ENCODE measurements at regions not wholly inside any gene's neighbourhood (a gene's known extent, or its start where the extent isn't known, plus 50 kb on each side); places are given as distances from the start of the nearest gene placed in this dataset.

DNA sequence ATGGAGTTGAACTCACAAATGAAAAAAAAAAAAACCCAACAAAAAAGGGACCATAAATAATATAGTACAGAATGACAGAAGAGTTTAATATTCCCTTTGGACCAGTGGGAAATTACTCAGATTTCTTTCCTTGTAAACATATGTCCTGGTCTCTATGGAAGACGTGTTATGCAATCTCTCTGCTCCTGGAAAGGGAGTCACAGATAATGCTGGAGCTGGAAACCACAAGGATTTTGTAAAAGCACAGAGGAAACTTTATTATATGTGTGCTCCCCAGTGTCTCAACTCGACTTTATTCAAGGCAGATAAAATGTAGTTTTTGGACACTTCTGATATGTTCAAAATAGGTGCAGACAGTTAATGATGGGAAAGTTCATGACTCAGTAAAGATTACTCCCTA, 88.1 kb upstream of the ZFP64 start:
- Mint-ChIP-seq H3K36me3 (ENCODE audit: low read depth) (no peaks in the 10 kb centered on the region), H3K9me3 (no peaks in the 10 kb centered on the region), H3K27ac (no peak overlapping the region), H3K4me3 (no peak overlapping the region), H3K27me3 (peaks cover 13% of the 10 kb centered on the region), H3K4me1 (no peaks in the 10 kb centered on the region)
- no peak for ATAC-seq (replicated peaks)

DNA sequence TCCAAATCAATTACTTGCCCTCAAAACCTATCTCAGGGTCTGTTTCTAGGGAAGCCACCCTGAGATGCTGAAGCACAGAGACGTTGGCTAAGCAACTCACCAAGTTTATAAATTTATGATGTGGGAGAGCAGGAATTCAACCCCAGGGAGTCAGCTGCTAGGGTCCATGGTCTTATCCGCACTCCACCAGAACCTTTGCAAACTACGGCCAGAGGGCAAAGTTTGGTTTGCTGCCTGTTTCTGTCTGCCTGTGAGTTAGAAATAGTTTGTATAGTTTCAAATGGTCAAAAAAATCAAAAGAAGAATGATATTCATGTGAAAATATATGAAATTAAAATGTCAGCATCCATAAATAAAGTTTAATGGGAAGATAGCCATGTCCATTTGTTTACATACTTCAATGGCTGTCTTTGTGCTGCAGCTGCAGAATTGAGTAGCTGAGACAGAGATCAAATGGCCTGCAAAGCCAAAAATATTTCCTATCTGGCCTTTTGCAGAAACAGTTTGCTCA, 83.7 kb upstream of the ZFP64 start:
- Mint-ChIP-seq H3K27me3 (no peaks in the 10 kb centered on the region), H3K36me3 (ENCODE audit: low read depth) (no peaks in the 10 kb centered on the region), H3K4me3 (no peak overlapping the region), H3K4me1 (no peaks in the 10 kb centered on the region), H3K27ac (no peak overlapping the region), H3K9me3 (no peaks in the 10 kb centered on the region)
- ATAC-seq (replicated peaks): no peak

DNA sequence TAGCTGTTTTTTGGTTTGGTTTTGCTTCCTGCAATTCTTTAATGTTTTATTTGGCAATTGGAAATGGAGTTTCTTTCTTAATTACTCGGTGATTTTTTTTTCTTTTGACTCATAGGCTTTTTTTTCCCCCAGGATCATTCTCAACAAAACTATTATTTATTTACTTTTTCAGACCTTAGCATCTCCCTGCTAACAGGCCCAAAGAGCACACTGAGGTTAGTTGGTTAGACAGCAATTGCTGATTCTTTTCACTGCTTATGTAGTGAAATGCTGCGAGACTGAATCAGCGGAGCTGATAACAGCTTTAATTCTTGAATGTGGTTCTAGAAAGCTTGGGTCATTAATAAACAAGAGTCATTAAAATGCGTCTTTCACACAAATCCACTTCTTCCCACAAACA, 79.1 kb upstream of the ZFP64 start:
- no peaks in the 10 kb centered on the region for H3K9me3 Mint-ChIP-seq
- no peak overlapping the region for H3K4me3 Mint-ChIP-seq
- no peaks in the 10 kb centered on the region for H3K4me1 Mint-ChIP-seq
- H3K27ac Mint-ChIP-seq: no peak overlapping the region
- H3K36me3 Mint-ChIP-seq (ENCODE audit: low read depth): no peaks in the 10 kb centered on the region
- ATAC-seq (replicated peaks): no peak
- peaks cover 3% of the 10 kb centered on the region for H3K27me3 Mint-ChIP-seq

DNA sequence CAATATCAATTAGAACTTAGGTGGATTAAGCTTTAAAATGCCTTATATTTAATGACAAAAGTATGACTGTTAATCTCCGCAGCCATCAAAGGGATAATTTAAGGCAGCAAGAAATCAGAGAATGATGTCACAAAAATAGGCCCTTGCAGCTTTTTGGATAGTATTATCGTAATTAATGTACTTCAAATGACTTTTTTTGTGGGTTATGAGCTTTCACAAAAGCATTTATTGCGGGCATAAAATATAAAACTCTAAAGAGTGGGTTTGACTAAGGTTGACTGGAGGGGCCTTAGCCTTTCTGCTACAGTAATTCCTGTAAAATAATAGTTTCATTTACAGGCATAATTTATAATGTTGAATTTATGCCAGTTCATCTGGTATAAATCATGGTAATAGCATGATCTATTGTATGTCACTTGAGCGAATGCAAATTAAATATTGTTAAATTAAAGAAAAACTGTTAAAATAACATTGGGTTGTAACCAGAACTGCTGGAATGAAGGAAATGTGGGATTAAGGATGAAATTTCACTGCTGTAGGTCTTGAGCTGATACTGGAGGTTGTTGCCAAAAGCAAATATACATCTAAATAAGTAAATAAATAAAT, 78.5 kb upstream of the ZFP64 start:
- no peak for ATAC-seq (replicated peaks)

DNA sequence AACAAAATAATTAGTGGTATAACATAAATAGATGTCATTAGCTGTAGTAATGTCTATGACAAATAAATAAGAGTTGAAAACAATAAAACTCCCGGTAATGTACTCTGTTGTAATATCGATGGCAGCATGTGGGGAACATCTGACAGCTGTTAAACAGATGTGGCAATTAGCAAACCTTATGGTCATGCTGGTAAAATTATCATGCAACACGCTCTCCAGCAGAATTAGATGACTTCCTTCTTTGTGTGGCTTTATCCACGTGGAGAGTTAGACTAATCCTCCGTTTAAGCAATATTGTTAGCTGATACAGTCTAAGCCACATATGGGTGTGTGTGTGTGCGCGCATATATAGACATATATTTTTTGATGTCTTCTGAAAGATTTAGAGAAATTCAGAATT, 77.7 kb upstream of the ZFP64 start:
- H3K27me3 Mint-ChIP-seq: peaks cover 3% of the 10 kb centered on the region
- no peak overlapping the region for H3K27ac Mint-ChIP-seq

More for the DNA sequence above, 78.5 kb upstream of the ZFP64 start:
- H3K36me3 Mint-ChIP-seq (ENCODE audit: low read depth): no peaks in the 10 kb centered on the region
- H3K4me3 Mint-ChIP-seq: no peak overlapping the region
- no peaks in the 10 kb centered on the region for H3K4me1 Mint-ChIP-seq
- H3K27ac Mint-ChIP-seq: no peak overlapping the region
- peaks cover 3% of the 10 kb centered on the region for H3K27me3 Mint-ChIP-seq
- H3K9me3 Mint-ChIP-seq: no peaks in the 10 kb centered on the region

DNA sequence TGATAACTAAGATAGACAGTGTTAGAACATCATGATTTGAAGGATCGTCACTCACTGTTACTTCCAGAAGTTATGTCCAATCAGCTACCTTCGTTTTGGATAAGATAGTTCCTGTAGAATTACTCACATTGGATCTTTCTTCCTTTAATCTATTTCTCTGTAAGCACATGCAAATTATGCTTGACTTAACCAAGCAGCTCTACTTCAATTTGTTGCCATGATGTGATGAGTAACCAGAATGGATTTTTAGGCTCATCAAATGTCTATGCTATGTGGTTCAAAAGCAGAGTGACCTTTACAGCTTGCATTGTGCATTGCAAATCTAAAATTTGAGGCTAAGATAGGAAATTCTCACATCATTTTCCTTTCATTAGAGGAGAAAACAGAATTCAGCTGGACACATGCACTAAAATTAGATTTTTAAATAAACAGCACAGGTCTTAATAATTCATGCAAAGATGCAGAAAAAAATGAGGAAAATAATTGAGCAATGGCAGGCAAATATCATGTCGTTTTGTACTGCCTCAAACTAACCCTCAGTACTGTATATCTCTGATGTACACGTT, 76.7 kb upstream of the ZFP64 start:
- Mint-ChIP-seq H3K4me1 (no peaks in the 10 kb centered on the region), H3K36me3 (ENCODE audit: low read depth) (no peaks in the 10 kb centered on the region), H3K4me3 (no peak overlapping the region), H3K9me3 (no peaks in the 10 kb centered on the region), H3K27ac (no peak overlapping the region), H3K27me3 (peaks cover 5% of the 10 kb centered on the region)
- ATAC-seq (replicated peaks): no peak

More for the DNA sequence above, 77.7 kb upstream of the ZFP64 start:
- H3K36me3 Mint-ChIP-seq (ENCODE audit: low read depth): no peaks in the 10 kb centered on the region
- no peaks in the 10 kb centered on the region for H3K4me1 Mint-ChIP-seq
- H3K4me3 Mint-ChIP-seq: no peak overlapping the region
- H3K9me3 Mint-ChIP-seq: no peaks in the 10 kb centered on the region
- ATAC-seq (replicated peaks): no peak

DNA sequence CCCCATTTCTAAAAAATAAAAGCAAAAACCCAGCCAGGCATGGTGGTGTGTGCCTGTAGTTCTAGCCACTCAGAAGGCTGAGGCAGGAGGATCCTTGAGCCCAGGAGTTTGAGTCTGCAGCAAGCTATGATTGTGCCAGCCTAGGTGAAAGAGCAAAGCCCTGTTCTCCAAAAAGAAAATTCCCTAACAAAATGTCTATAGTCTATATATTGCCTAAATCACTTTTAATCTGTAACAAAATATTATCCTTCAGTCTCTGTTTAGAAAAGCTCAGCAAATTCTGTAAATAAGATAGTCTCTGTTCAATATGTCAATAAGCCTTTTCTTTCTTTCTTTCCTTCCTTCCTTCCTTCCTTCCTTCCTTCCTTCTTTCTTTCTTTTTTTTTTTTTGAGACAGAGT, 75.8 kb upstream of the ZFP64 start:
- ATAC-seq (replicated peaks): no peak
- no peaks in the 10 kb centered on the region for H3K9me3 Mint-ChIP-seq
- H3K27me3 Mint-ChIP-seq: peaks cover 8% of the 10 kb centered on the region
- H3K27ac Mint-ChIP-seq: no peak overlapping the region
- H3K4me3 Mint-ChIP-seq: no peak overlapping the region
- no peaks in the 10 kb centered on the region for H3K4me1 Mint-ChIP-seq
- H3K36me3 Mint-ChIP-seq (ENCODE audit: low read depth): no peaks in the 10 kb centered on the region

DNA sequence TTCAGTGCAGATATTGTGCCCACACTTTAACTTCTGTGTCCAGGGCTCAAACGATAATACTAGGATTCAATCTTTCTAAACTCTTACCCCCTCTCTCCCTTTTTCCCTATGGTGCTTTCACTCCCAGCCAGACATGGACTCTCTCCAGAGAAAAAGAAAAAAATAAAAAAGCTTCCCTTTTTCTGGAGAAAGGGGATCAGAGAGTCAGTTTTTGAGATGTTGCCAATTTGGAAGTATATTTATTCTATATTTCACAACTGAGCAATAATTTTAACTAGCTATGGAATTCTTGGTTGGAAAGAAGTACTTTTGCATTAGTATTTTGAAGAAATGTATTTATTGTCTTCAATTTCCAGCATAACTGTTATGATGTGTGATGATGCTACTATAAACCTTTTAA, 72.2 kb upstream of the ZFP64 start:
- Mint-ChIP-seq H3K36me3 (ENCODE audit: low read depth) (no peaks in the 10 kb centered on the region), H3K4me3 (no peak overlapping the region), H3K27me3 (peaks cover 8% of the 10 kb centered on the region), H3K4me1 (no peaks in the 10 kb centered on the region), H3K9me3 (no peaks in the 10 kb centered on the region), H3K27ac (no peak overlapping the region)
- no peak for ATAC-seq (replicated peaks)

DNA sequence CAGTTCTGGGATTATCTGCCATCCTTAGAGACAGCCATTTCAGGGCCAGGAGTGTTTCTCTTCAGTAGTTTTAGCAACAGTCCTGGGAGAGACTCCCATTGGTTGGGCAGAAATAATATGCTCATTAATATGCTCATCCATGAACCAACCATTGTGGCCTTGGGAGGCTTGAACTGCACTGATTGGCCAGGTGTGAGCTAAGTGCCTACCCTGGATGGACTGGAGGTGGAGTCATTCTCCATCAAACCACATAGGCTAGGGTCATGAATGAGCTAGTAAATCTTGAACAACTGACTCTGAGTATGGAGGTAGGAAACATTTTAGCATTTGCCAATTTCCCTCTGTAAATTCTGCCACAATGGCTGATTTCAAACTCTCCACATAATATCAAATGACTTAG, 70.2 kb upstream of the ZFP64 start:
- Mint-ChIP-seq H3K36me3 (ENCODE audit: low read depth) (no peaks in the 10 kb centered on the region), H3K4me3 (no peak overlapping the region), H3K27me3 (peaks cover 8% of the 10 kb centered on the region), H3K4me1 (no peaks in the 10 kb centered on the region), H3K9me3 (no peaks in the 10 kb centered on the region), H3K27ac (no peak overlapping the region)
- ATAC-seq (replicated peaks): no peak

DNA sequence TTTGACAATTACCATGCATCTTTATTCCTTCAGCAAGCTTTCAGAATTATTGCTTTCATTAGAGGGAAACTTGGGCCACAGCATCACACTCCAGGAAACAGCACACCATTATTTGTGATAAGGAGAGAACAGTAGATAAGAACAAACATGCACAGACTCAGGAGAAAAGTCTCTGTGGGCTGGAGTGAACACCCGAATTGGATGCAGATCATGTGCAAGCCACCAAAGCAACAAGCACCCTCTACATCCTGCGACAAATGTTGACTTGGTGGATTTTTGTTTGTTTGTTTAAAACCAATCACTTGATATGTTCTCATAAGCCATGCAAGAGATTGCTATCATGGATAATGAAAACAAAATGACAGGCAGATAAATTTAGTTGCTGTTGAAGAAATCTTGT, 67.7 kb upstream of the ZFP64 start:
- no peak for ATAC-seq (replicated peaks)
- H3K36me3 Mint-ChIP-seq (ENCODE audit: low read depth): no peaks in the 10 kb centered on the region
- H3K27ac Mint-ChIP-seq: no peak overlapping the region
- no peaks in the 10 kb centered on the region for H3K9me3 Mint-ChIP-seq
- no peaks in the 10 kb centered on the region for H3K4me1 Mint-ChIP-seq
- H3K27me3 Mint-ChIP-seq: peaks cover 10% of the 10 kb centered on the region
- no peak overlapping the region for H3K4me3 Mint-ChIP-seq

DNA sequence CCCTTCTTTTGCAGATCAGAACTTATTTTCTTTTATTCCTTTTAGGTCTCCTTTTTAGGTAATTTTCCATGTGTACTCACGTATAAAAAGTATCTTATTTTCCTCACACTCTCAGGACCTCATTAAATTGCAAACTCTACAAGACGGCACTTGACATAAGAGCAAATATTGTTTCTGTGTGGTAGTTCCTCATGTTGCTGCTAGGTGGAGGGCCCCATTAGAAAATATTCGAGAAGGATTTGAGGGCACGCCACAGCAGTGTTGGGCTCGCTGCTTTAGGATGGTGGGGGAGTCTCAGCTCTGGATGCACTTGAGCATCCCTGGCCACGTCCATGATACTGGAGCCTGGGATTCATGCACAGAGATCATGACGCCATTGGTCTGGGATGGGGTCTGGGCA, 64.9 kb upstream of the ZFP64 start:
- Mint-ChIP-seq H3K4me3 (no peak overlapping the region), H3K9me3 (no peaks in the 10 kb centered on the region), H3K36me3 (ENCODE audit: low read depth) (no peaks in the 10 kb centered on the region), H3K4me1 (no peaks in the 10 kb centered on the region), H3K27me3 (peaks cover 9% of the 10 kb centered on the region), H3K27ac (no peak overlapping the region)
- ATAC-seq (replicated peaks): no peak

DNA sequence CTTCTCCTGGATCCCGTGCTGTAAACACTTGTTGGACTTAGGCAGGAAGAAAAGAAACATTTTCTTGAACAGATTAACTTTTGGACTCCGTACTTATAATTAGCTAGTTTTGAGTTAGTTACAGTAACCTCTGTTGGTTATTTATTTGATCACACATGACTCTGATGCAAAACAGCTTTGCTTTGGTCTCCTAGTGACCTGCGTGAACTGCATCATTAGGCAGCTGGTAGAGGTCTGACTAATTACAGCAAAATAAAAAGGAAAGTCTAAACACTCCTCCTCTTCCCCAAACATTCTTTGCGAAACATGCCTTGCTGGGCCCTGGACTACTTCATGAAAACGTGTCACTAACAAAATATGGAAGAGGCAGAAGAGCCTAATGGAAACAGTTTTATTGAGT, 61.1 kb upstream of the ZFP64 start:
- peaks cover 9% of the 10 kb centered on the region for H3K27me3 Mint-ChIP-seq
- no peaks in the 10 kb centered on the region for H3K36me3 Mint-ChIP-seq (ENCODE audit: low read depth)
- H3K9me3 Mint-ChIP-seq: no peaks in the 10 kb centered on the region
- H3K4me1 Mint-ChIP-seq: no peaks in the 10 kb centered on the region
- H3K4me3 Mint-ChIP-seq: no peak overlapping the region
- ATAC-seq (replicated peaks): no peak
- H3K27ac Mint-ChIP-seq: no peak overlapping the region

DNA sequence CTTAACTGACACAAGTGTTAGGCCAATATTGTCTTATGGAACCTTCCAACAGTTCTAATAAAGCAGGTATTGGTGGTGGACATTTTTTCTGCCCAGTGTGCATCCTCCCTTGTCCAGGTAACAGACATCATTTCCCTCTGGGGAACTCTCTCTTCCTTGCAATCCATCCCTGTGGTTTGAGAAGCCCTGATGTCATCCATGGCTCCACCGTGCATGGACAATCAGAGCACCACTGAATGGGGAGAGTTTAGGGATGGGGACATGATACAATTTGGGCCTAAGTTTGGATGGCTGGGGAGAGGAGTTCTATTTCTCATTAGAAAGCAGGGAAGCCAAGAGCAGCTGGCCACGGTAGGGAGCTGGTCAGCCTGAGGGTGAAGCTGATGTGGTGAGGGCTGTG, 60.2 kb upstream of the ZFP64 start:
- Mint-ChIP-seq H3K36me3 (ENCODE audit: low read depth) (no peaks in the 10 kb centered on the region), H3K27me3 (peaks cover 9% of the 10 kb centered on the region), H3K9me3 (no peaks in the 10 kb centered on the region), H3K27ac (no peak overlapping the region), H3K4me1 (no peaks in the 10 kb centered on the region), H3K4me3 (no peak overlapping the region)
- no peak for ATAC-seq (replicated peaks)

DNA sequence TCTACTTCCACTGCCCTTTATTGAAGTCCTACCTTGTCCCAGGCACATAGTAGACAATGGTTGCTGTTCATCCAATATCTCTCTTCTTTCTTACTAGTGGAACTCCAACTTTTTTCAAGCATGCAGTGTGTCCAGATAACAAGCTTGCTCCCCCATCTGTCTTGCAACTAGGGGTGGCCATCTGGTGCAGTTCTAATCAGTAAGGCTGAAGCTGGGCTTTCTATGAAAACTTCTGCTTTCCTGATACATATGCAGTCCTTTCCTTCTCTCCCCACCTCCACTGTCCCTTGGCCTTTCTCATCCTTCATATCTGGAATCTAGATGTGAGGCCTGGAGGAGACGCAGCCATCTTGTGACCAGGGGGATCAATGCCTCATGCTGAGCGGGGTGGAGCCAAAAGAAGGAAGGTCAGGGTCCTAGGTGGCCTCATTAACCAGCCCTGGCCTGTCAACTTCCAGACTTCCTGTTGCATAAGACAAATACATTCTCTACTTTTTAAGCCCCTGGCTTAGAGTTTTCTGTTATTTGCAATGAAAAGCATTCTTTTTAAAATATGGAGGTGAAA, 59.6 kb upstream of the ZFP64 start:
- H3K4me1 Mint-ChIP-seq: no peaks in the 10 kb centered on the region
- no peaks in the 10 kb centered on the region for H3K36me3 Mint-ChIP-seq (ENCODE audit: low read depth)
- no peak for ATAC-seq (replicated peaks)
- no peak overlapping the region for H3K27ac Mint-ChIP-seq
- no peaks in the 10 kb centered on the region for H3K9me3 Mint-ChIP-seq
- peaks cover 5% of the 10 kb centered on the region for H3K27me3 Mint-ChIP-seq
- no peak overlapping the region for H3K4me3 Mint-ChIP-seq

DNA sequence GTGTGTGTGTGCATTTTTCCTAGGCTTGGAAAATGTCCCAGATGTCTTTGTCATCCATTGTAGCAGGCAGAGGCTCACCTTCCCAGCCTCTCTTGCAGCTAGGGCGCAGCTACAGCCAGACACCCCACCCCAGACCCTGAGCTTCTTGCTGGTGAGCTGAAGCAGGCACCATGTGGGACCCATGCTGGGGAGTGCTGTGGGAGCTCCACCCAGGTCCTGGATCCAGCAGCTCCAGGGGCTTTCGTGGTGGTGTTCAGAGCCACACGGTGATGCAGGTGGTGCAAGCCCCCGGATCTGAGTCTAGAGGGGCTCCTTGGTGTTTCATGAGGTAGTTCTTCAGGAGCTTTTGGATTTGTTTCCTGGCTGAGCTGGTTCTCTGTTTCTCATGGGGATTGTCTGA, 56.0 kb upstream of the ZFP64 start:
- H3K9me3 Mint-ChIP-seq: no peaks in the 10 kb centered on the region
- H3K27ac Mint-ChIP-seq: no peak overlapping the region
- no peaks in the 10 kb centered on the region for H3K27me3 Mint-ChIP-seq
- H3K4me3 Mint-ChIP-seq: no peak overlapping the region
- H3K36me3 Mint-ChIP-seq (ENCODE audit: low read depth): no peaks in the 10 kb centered on the region
- ATAC-seq (replicated peaks): no peak
- H3K4me1 Mint-ChIP-seq: no peaks in the 10 kb centered on the region
